GM18867 (cell line): ENCODE measurements at regions not wholly inside any gene's neighbourhood (a gene's known extent, or its start where the extent isn't known, plus 50 kb on each side); places are given as distances from the start of the nearest gene placed in this dataset.

Experiments
- ATAC-seq: cut with Tn5 transposase; IDR thresholded peaks from one replicate; pipeline ENCODE4 v1.9.1; 2021; ENCODE audit warnings: mild to moderate bottlenecking, moderate library complexity; ENCODE audit not compliant: unreplicated experiment

DNA sequence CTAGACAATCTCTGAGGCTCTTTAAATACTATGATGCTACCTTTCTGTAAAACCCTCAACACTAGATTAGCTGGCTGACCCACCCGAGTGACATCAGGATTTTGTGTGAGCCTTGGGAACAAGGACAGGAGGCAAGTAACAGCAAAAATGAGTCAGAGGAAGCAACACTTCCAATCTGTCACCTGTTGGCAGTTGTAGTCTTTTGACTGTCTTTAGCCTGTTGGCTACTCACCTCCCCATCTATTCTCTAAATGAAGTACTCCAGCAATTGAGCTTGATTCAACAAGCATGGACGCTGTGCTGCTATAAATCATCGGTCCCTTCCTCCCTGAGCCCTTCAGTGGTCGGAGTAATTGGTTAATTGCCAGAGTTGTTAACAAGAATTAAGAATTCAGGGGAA, 898.7 kb downstream of the BCL11A start:
- no peak for ATAC-seq

DNA sequence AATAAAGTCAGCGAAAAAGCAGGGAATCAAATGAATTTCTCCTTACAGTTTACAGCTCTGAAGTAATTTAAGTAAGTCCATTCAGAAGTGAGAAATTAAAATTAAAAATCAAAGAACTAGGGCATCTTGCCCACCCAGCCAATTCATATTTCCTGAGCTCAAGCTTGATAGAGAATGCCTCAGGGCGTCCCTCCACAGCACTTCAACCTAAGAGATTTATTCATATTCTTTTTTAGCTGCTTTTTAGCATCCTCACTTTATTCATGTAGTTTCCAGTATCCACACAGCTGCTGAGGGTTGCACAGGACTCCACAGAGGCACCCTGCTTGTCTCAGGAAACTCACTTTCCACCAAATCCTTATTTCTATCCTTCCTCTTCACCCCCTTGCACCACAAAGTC, 900.3 kb downstream of the BCL11A start:
- ATAC-seq, result no peak

DNA sequence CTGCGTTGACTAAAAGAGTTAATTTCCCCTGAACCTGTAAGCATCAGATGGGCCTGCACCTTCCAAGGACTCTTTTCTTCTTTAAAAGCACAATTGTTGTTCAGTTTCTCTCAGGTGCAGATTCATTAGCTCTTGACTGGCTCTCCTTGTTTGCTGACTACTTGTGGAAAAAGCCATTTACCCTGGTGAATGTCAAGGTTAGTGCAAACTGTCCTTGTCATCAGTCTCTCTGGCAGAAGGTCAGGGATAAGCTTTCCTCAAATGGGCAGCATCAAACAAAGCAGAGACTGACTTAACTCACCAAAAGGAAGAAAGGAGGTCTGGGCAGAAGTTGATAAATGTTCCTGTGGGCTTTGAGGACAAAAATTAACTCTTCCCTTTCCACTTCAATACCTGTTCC, 922.7 kb downstream of the BCL11A start:
- no peak for ATAC-seq

DNA sequence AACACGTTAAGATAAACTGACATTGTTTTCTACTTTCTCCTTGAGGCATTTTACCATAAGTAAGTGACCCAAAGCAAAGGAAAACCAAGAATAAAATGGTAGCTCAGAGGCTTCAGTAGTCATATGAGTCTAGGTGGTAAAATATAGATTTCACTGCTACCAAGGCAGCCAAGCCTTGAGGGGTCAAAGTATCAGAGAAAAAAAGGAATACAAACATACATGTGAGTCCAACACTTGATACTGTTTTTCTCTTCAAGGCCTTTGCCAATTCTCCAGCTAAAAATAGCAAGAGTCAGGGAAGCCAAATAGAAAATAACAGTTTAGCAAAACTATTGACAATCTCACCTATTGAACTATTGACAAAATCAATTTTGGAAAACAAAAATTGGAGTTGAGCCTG, 925.9 kb downstream of the BCL11A start:
- ATAC-seq, result no peak

DNA sequence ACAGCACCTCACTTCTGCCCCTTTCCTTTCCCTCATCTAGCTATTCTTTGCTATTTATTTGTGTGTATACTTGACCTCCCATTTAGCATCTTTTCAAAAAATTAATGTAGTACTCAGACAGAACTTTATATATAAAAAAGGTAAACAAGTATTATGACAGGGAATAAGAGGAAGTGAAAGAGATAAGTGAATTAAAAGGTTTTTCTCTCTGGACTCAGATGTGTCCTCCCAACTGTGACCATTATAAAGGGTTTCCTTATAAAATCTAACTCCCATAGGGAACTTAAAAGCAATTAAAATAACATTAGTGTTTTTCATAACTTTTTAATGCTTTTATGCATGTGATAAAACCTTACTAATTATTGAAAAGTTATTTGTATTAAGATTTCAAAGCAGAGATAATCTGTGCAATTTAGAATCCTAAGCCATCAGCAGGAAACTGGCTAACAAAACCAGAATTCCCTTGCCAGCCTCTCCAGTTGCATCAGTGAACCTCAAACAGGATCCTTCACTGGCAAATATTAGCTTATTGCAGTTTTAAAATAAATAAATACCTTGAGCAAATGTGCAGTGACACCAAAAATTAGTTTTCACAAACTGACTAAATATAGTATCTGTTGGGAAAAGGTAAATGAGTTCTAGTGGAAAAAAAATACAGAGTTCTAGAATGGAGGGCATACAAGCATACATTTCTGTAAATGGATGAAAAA, 930.7 kb downstream of the BCL11A start:
- ATAC-seq, result no peak

DNA sequence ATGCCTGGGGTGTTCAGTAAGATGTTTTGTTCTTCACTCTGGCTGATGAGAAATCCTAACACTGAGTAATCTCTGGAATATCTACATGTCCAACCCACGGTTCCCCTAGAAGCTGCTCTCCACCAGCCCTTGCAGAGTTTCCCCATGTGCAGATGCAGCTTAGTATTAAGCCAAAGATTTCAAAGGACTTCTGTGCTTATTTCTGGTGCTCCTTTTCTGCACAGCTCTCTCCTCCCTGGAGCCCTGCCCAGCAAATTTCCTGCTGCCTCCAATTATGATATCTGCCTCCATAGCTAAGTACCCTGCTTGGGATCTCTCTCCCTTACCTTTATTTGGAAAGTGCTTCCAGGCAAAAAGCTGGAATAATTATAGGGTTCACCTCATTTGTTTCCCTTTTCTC, 949.3 kb downstream of the BCL11A start:
- ATAC-seq, result no peak

DNA sequence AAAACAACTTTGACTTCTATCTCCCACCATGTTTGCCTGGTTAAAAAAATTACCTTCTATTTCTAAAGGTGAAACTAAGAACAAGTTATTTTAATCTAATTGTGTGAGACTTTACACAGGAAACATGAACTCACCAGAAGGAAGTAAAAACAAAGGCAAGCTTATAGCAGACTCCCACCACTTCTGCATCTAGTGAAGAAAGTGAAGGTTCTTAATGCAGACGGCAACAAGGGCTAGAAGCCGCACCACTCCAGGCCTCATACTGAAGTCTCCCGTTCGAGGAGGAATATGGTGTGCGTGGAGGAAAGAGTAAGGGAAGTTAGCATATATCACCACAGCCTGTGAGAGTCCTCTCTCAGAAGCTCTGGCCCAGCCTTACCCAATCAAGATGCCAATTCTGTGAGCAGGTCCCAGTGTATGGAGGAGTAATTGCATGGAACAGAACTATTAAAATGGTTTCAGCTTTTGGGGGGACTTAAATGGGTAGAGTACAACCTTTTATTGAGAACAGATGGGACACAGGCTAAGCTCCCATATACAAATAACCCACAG, 958.7 kb downstream of the BCL11A start:
- ATAC-seq, result peak; percentile 74

DNA sequence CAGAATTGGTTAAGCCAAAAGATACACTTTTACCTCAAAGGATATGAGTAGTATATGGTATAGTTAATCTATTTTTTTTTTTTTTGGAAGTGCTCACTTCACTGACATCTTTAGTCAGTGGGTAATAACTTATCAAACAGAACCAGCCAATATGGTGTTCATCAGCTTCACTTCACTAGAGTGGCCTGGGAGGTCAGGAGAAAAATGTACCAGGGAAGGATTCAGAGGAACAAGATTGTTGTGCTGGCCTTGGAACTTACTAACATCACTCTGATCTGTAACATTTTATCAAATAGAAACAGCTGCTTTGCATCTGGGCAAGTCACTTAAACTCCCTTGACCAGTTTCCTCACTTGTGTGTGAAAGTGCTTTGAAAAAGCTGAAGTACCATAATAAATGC, 962.7 kb downstream of the BCL11A start:
- ATAC-seq, result no peak

DNA sequence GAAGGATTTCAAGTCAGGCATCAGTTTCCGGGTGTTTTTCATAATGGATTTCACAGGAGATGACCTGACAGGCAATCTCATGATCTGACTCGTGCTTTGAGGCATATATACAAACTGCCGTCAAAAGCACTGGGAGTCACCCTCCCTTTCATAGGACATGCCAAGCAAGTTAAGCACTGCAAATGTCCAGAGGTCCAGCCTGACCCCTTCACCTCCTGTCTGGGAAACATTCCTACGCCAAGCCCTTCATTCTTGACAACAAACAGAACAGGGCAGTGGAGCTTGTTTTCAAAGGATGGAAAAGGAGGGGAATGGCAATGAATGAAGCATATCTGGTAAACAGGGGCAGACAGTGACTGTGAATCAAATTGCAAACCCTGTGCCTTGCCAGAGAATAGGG, 963.6 kb downstream of the BCL11A start:
- ATAC-seq, result no peak

DNA sequence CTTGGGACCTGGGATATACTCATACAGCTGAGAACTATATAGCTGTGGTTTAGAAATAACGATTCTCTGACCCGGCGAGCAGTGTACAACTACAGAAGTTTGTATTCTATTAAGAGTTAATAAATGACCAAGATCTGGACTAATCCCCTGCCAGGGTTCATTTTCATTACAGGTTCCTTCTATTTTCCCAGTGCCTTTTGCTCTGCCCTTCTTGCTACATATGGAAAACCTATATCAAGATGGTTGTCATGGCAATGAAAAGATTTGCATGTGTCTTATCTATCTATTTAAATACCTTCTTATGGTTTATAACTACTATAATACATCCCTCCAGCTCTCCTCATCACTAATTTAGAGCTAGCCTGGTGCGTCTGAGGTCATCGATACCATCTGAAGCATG, 965.2 kb downstream of the BCL11A start:
- no peak for ATAC-seq

DNA sequence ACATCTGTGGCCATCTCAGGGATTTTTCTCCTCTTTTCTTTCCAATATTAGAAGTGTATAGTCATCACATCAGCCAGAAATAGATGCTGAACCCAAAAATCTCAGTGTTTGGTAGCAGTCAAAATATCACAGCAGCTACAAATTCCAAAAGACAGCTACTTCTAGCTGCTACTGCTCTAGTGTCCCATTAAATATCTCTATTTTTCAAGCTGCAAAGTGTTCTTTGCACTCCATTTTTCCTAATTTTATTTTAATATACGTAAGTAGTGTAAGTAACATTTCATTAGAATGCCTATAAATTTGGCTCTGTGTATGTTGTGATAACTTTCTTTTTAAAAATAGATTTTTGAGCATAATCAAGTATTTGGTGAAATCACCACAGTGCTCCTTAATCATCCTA, 967.3 kb downstream of the BCL11A start:
- ATAC-seq, result no peak

DNA sequence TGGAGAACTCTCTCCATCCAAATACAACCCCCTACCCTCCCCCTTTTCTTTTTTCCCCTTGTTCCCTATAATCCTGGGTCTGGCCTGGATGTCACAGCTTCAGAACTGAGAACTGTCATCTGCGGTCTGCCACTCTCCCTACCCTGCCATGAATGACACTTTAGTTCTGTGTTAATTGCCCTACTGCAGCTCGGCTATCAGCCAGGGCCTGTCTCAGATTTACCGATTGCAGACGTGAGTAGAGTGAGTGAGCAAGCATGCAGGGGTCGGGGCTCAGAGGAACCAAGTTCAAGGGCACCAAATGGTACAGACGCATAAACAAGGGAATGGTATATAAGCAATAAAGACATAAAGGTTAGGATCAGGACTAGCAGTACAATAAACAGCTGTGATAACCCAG, 967.8 kb downstream of the BCL11A start:
- ATAC-seq, result no peak

DNA sequence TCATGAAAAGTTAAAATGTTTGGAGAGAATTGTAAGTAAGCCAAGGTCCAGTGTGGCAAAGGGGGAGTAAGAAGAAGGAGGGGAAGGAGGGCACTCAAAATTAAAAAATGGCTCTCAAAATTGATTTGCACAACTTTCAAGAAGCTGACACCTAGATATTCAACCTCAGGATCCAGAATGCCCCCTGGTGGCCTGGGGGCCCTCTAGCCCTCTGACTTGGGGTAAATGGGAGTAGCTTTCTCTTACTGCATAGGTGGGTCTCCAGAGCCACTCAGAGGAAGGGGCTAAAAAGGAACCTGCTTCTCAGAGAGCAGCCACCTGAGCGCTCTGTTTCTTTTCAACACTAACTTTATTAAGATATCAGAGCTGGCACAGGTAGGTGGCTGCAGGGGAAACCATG, 968.5 kb downstream of the BCL11A start:
- ATAC-seq, result no peak

DNA sequence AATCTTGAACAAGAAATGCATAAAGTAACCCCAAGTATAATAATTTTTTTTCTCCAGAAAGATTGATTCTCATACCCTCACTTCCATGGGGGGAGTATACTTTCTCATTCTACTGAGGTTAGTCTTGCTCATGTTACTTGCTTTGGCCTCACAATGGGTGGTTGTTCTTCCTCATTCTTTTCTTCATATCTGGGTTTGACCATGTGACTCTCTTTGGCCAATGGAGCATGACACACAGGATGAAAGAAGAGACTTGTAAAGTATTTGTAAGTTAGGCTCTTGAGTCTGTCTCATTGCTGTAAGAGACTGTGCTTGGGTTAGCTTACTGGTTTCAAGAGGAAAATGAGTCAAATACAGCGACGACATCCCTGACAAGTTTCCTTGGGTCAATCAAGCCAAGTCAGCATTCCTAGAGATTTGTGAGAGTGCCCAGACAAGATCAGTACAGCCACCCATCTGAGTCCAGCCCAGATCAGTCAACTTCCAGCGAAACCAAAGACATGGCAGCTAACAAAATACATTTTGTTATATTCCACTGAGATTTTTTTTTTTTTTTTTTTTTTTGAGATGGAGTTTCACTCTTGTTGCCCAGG, 970.2 kb downstream of the BCL11A start:
- ATAC-seq, result no peak

DNA sequence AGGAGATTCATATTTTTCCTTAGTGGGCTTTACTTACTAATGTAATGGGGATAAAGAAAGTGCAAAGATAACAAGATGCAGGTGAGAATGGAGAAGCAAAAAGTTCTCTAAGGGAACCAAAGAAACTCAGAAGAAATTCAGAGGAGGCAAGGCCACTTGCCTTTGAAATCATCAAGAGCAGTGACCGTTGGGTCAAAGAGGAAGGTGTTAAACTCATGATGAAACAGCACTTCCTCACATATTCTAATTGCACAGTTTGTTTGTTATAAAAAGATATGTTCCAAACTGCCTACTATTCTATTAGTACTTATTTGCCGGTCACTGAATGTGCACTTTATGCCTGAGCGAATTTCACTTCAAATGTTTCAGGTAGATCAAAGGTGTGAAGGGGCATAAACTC, 975.1 kb downstream of the BCL11A start:
- ATAC-seq, result no peak

DNA sequence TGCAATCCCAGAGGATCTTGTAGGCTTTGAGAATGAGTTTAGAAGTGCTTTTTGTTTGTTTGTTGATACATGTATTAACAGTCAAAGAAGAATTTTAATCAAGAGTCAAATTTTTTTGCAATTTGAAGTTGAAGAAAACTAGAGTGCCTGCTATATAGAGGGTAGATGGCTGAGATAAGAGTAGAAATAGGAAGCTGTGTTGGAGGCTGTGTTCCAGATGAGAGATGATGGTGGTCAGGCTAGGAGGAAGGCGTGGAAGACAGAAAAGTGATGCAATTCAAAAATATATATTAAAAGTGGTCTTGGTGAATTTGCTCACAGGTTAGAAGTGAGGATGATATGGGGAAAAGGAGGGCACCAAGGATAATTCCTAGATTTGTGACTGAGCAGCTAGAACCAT, 978.3 kb downstream of the BCL11A start:
- ATAC-seq, result no peak

DNA sequence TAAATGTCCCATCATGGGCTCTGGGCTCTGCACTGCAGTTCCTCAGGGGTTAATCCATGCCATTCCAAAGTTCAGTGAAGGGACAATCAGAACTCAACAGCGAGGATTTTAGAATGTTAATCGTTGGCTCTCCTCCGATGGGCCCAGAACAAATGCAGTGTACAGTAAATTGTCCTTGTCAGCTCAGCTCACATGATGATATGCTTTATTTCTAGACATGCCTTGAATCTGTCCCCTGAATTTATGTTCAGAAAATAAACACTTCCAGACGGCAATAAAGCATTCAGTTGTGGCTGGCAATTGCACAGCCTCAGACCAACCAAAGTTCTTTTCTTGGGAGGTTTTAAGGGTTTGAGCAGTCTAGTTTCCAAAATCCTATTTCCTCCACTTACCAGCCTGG, 981.2 kb downstream of the BCL11A start:
- ATAC-seq, result no peak

DNA sequence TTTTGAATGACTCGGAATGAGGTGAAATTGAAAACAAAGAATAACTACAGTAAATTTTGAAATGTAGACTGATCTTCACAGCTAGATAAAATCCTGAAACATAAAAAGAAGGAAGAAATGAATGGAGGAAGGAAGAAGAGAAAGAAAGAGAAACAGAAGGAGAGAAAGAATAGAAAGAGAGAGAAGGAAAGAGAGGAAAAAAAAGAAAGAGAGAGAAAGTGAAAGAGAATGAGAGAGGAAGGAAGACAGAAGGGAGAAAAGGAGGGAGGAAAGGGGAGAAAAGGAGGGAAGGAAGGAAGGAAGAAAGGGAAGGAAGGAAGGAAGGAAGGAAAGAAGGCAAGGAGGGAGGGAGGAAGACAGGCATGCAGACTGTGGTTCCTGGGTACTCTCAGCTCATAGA, 982.6 kb downstream of the BCL11A start:
- ATAC-seq, result no peak

DNA sequence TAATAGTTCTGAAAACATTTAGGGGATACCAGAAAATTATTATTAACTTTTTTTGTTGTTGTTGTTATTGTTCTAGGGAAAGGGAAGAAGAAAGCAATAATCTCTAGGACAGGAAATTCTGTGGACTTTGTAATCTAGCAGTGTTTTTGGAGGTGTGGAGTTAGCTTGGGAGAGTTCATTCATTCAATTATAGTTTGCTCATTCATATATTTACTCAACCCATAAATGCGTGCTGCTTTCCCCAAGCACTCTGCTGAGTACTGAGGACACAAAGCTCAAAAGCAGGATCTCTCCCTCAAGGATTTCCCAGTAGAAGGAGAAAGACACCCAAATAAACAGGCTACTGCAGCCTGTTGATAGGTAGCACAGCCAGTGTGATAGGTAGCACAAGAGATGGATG, 984.3 kb downstream of the BCL11A start:
- no peak for ATAC-seq

DNA sequence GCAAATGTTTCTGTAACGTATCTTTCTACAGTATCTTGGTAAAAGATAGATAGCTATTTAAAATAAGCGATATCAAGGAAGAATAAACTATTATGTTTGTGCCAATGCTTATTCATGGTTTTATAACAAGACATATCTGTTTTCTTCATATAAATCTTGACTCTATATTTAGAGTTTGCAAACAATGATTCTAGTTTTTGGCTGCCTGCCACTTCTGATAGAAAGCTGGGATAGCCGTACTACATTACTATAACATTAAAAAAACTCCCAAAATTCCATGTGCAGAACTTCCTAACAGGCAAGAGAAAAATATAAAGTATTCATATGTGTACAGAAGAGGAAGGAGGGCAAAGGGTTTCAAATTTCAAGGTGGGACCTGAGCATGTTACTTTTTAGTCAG, 985.0 kb downstream of the BCL11A start:
- ATAC-seq, result no peak

DNA sequence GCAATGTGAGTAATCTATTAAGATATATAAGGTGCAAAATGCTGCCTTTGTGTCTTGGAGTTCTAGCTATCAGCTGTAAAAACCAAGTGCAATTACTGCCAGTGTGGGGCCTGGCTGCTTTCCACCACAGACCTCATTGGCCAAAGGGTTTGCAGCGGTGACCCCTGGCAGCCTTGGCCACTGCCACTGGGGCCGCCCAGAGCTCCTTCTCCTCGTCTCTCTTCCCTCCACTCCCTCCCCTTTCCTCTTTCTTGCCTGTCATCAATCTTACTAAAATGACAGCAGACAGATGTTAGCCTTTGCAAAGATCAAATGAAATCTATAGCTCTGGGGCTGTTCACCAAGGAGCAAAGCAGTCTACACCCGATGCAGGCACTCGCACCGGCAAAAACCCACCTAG, 986.3 kb downstream of the BCL11A start:
- no peak for ATAC-seq

DNA sequence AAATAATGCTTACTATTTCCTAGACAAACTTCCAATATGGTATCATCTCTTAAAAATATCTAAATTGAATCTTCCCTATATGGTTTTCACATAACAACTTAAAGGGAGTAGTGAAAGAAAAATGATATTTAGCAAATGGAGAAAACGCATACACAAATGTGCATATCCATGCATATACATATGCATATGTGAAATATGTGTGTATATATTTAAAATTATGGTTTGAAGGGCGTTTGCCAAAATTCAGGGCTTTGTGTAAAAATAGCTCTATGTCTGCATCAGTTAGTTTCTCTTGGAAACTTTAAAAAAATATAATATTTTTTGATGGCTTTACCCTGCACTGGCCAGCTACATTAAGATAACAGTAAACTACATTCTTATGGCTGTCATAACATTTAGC, 986.7 kb downstream of the BCL11A start:
- ATAC-seq, result no peak

DNA sequence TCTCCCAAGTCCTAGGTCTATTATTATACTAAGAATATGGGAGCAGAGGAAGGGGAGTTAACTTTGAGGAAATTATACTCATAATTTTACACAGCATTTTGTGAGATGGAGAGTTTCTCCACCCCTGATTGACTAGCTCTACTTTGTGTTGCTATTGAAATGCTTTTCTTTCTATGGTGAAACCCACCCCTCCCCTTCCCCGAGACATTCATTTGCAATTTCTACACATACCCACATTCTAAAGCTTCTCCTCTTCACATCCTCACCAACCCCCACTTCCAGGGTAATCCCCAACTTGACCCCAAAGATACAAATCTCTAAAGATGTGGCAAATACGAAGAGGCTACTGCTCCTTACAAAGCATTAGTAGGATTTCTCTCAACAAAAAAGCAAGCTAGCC, 992.2 kb downstream of the BCL11A start:
- ATAC-seq, result no peak
